Neural cell (in vitro differentiated cells): ENCODE measurements at regions not wholly inside any gene's neighbourhood (a gene's known extent, or its start where the extent isn't known, plus 50 kb on each side); places are given as distances from the start of the nearest gene placed in this dataset.

Source experiments
- EP300 ChIP-seq: fragments of 450-650 bp; conservative IDR thresholded peaks from 2 replicates; pipeline ENCODE4 v1.6.1; 2014; ENCODE audit warnings: antibody characterized with exemption, mild to moderate bottlenecking, moderate library complexity; ENCODE audit not compliant: poor library complexity, severe bottlenecking
- EZH2 ChIP-seq: fragments of 200-600, 300-800 bp; shearing (Covaris generic), sonication (generic); IDR thresholded peaks from 2 replicates; pipeline ENCODE4 v1.6.1; 2014; ENCODE audit warnings: antibody characterized with exemption, low read length, borderline replicate concordance, mild to moderate bottlenecking; ENCODE audit not compliant: insufficient read depth, poor library complexity, severe bottlenecking
- POLR2AphosphoS5 ChIP-seq: IDR thresholded peaks from 2 replicates; pipeline ENCODE4 v1.6.1; 2012
- RAD21 ChIP-seq: fragments of 450-650 bp; conservative IDR thresholded peaks from 2 replicates; pipeline ENCODE4 v1.6.1; 2014; ENCODE audit warnings: antibody characterized with exemption, mild to moderate bottlenecking, moderate library complexity
- REST ChIP-seq: IDR thresholded peaks from 2 replicates; pipeline ENCODE4 v1.6.1; 2012; ENCODE audit warnings: borderline replicate concordance
- TAF1 ChIP-seq: IDR thresholded peaks from 2 replicates; pipeline ENCODE4 v1.6.1; 2012; ENCODE audit warnings: low read depth
- TF ChIP-seq, protein P1 (sequence below): fragments of 450-650 bp; IDR thresholded peaks from 2 replicates; pipeline ENCODE4 v1.5.1; 2014; ENCODE audit warnings: antibody characterized with exemption, mild to moderate bottlenecking, moderate library complexity; ENCODE audit not compliant: poor library complexity, severe bottlenecking

DNA sequence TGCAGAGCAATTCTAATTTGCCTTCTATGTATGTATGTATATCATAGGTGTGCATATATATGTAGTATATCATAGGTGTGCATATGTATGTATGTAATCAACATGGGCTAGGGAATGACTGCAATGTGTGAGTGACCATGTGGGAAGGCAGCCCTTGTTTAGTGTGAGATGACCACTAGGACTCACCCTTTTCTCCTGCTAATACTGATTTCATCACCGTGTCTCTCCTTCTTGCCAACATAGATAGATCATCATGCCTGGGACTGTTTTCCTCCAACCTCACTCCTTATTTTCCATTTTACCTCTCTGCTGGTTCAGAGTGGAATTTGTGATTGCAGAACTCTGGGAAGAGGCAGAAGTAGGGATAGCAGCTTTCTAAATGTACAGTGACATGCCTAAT lies 63.6 kb upstream of the SFRP2 start:
- TF ChIP-seq POLR2AphosphoS5 (no peak), TAF1 (no peak), REST (no peak), EZH2 (no peak), EP300 (no peak), RAD21 (no peak)
- TF ChIP-seq, protein P1, sequence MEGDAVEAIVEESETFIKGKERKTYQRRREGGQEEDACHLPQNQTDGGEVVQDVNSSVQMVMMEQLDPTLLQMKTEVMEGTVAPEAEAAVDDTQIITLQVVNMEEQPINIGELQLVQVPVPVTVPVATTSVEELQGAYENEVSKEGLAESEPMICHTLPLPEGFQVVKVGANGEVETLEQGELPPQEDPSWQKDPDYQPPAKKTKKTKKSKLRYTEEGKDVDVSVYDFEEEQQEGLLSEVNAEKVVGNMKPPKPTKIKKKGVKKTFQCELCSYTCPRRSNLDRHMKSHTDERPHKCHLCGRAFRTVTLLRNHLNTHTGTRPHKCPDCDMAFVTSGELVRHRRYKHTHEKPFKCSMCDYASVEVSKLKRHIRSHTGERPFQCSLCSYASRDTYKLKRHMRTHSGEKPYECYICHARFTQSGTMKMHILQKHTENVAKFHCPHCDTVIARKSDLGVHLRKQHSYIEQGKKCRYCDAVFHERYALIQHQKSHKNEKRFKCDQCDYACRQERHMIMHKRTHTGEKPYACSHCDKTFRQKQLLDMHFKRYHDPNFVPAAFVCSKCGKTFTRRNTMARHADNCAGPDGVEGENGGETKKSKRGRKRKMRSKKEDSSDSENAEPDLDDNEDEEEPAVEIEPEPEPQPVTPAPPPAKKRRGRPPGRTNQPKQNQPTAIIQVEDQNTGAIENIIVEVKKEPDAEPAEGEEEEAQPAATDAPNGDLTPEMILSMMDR = no peak
